HG02973 (cell line): ENCODE measurements at regions not wholly inside any gene's neighbourhood (a gene's known extent, or its start where the extent isn't known, plus 50 kb on each side); places are given as distances from the start of the nearest gene placed in this dataset.
"Not testable (repeated sequence)": the region's sequence is repeated elsewhere in the genome, so short reads cannot be mapped to it uniquely, and the experiment has no call there.

Source experiments
- ATAC-seq: cut with Tn5 transposase; IDR thresholded peaks from one replicate; pipeline ENCODE4 v1.9.1; 2021; ENCODE audit warnings: moderate library complexity; ENCODE audit not compliant: unreplicated experiment

- no peak for ATAC-seq
These were observed 438.5 kb upstream of the RGMB start for GRCh38 chr5:98334946-98335345.

GRCh38 chr5:98339141-98339848, 434.2 kb upstream of the RGMB start:
- no peak for ATAC-seq

- no peak for ATAC-seq
These were observed 432.1 kb upstream of the RGMB start for GRCh38 chr5:98341038-98342032.

- not testable (repeated sequence) for ATAC-seq
These were observed 430.4 kb upstream of the RGMB start for GRCh38 chr5:98342958-98343660.

- ATAC-seq, result no peak
These were observed 424.0 kb upstream of the RGMB start for GRCh38 chr5:98349251-98349989.

DNA sequence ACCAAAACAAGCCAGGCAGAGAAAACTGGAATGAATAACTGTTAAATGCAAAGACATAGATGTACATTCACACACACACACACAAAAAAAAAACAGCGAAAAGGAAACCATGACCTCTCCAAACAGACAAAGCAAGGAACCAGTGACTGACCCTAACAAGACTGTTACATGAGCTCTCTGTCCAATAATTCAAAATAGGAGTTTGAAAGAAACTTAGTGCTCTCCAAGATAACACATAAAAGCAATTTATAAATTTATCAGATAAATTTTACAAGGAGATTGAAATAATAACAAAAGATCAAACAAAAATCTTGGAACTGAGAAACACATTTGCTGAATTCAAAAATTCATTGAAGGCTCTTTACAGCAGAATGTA, 423.5 kb upstream of the RGMB start:
- ATAC-seq, result no peak

- ATAC-seq, result no peak
These were observed 418.5 kb upstream of the RGMB start for GRCh38 chr5:98354922-98355321.

DNA sequence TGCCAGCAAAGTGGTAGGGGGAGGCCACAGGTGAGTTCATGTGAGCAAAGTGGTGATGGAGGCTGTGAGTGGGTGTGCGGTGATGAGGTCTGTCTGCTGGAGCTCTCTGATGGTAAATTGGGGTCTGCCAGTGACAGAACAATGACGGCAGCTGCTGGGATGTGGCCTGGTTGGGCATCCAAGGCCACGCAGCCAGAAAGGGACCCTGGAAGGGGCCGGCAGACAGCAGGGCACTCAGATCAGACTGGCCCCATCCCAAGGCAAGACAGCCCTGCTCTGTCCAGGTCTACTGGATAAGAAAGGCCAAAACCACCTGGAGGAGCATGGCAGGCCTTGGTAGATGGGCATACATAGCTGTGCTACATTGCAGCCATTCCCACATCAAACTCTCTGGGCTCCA, 412.9 kb upstream of the RGMB start:
- ATAC-seq, result no peak

DNA sequence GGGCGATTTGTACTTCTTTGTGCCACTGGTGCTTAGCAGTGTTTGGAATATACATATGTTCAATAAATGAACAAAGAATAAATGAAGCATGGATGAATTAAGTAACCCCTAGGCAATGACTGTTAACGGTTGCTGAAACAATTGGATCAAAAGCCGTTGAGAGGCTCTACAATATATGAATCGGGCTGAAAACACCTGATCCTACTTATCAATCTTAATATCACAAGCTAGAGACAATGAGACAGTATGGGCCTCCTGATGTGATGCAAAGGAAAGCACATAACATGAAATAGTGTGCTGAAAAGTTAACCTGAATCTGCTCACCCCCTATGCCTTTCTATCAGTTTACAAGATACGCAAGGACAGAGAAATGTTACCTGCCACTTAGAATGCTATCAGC, 410.3 kb upstream of the RGMB start:
- ATAC-seq, result no peak

DNA sequence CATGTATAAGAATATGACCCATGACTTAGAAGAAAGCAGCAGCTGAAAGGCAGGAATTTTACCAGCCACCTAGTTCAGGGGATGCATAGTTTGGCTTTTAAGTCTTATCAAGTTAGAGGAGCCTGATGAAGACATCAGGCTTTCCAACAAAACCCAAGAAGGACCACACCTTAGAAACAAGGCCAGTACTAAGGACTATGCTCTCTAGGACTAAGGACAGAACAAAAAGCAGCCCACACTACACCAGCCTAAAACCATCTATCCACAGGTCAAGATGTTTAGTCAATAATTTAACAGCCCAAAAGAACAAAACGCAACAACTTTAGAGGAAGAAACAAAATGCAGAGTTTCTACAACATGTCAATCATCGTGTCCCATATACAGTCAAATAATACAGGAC, 408.9 kb upstream of the RGMB start:
- no peak for ATAC-seq

DNA sequence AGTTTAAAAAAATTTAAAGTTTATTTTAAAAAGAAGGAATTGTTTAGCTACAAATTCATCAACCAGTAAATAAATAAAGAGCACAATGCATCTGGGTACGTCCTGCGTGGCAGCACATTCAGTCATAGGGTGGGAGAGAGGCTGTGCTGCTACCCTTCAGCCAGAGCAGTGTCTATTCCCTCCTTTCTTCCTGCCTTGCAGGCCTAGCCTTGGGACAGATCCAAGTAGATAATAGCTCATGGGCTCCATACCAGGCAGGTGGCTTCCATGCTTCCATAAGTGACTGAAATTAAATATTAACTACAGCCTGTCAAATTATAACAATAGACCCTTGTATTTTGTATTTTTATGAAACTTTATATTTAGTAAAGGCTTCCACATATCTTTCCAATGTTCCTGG, 408.3 kb upstream of the RGMB start:
- no peak for ATAC-seq

- ATAC-seq, result no peak
These were observed 405.3 kb upstream of the RGMB start for GRCh38 chr5:98368141-98368540.

- no peak for ATAC-seq
These were observed 401.1 kb upstream of the RGMB start for GRCh38 chr5:98372351-98372750.

DNA sequence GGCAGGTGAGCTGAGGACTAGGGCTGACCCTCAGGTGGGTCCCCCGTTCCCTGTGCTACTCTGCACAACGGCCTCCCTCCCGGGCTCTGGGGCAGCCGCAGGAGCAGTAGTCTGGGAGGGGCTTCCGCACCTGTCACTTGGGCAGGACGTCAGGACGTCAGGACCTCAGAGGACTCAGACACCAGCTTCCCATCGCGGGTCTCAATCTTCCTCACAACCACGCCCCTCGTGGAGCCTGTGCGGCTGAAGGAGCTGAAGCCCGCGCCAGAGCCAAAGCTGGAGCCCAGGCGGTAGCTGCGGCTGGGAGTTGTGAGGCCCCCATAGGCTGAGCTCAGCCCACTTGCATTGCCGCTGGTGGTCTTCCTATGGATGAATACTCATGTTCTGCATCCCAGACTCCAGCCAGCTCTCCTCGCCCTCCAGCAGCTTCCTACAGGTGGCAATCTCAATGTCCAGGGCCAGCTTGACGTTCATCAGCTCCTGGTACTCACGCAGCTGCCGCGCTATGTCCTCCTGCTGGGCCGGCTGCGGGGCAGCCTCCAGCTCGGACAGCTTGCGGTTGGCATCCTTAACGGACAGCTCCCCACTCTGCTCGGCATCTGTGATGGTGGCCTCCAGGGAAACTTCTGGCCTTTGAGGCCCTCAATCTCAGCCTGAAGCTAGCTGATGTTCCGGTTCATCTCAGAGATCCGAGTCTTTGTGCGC, 381.4 kb upstream of the RGMB start:
- no peak for ATAC-seq

DNA sequence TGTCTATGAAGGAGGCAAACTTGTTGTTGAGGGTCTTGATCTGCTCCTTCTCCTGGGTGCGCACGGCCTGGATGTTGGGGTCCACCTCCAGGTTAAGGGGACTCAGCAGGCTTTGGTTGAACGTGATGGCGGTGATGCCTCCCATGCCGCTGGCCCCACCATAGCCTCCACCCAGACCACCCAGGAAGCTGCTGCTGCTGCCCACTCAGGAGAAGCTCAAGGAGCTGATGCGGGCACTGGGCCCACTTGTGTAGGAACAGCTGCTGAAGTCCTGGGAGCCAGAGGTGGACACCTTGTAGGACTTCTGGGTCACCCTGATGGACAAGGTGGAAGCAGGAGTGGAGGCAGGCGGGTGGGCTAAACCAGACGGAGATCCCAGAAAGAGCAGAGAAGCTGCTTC, 380.3 kb upstream of the RGMB start:
- ATAC-seq, result not testable (repeated sequence)

GRCh38 chr5:98397081-98397480, 376.4 kb upstream of the RGMB start:
- no peak for ATAC-seq

- no peak for ATAC-seq
These were observed 375.0 kb upstream of the RGMB start for GRCh38 chr5:98398465-98398864.

DNA sequence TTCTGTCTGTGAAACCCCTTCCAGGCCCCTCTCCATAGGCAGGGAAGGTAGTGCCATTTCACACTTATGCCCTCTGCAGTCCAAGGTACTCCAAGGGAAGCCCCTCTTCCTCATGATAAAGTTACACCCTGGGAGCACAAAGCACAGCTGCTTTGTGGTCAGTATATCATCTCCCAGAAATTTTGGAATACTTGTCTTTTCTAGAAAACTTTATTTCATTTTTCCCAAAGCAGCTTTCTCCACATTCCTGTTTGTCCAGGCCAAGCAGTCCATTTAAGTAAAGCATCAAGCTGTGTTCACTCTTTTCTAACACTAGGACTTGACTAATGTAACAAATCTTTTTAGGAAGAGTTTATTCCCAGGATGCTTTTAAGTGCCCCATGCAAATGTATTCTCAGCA, 371.8 kb upstream of the RGMB start:
- ATAC-seq, result no peak

- ATAC-seq, result no peak
These were observed 371.3 kb upstream of the RGMB start for GRCh38 chr5:98402130-98402529.

- no peak for ATAC-seq
These were observed 370.3 kb upstream of the RGMB start for GRCh38 chr5:98403131-98403530.
